Uterus (tissue), 2 donors: ENCODE measurements at regions not wholly inside any gene's neighbourhood (a gene's known extent, or its start where the extent isn't known, plus 50 kb on each side); places are given as distances from the start of the nearest gene placed in this dataset.

ENCODE experiments used
- CTCF ChIP-seq, 4 experiments: fragments of 200-600 bp in 2 of 4; fragments of 450-650 bp in 2 of 4; sonication (generic) in 2 of 4; IDR thresholded peaks; one replicate each; pipeline ENCODE4 v1.5.1; 2016 to 2019; ENCODE audit warnings: antibody characterized with exemption in 4 of 4, mild to moderate bottlenecking in 2 of 4, moderate library complexity in 1 of 4
- POLR2A ChIP-seq, 2 donors: fragments of 450-650 bp; IDR thresholded peaks; one replicate each; pipeline ENCODE4 v1.6.1; 2016; ENCODE audit warnings: antibody characterized with exemption in 2 of 2, mild to moderate bottlenecking in 1 of 2, moderate library complexity in 1 of 2

- TF ChIP-seq CTCF (IDR thresholded peaks at IDR 0.05), result no peak
- TF ChIP-seq POLR2A (IDR thresholded peaks at IDR 0.05), result no peak
These were observed 107.2 kb upstream of the WLS start for GRCh38 chr1:68339505-68339904.
